ENCODE measurements at regions not wholly inside any gene's neighbourhood (a gene's known extent, or its start where the extent isn't known, plus 50 kb on each side); places are given as distances from the start of the nearest gene placed in this dataset.

DNA sequence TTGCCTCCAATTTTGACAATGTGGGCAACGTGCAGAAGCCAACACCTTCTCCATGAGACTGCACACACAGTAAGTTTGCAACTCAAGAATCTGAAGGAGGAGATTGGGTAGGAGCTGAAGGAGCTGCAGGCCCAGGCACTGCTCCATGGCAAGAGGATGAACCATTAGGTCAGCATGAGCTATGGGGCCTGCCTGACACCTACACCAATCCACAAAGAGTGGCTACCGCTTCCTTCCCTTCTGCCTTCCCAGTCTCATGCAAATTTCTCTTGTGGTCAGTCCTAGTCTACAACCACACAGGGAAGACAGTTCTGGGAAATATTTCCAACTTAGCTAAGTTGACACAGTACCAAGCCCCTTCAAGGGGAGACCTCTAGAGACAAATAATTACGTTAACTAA is 142.0 kb upstream of the ADO start:
- peaks cover 23% of the 10 kb centered on the region for H3K27me3 ChIP-seq (replicated peaks; ENCODE audit: insufficient read depth)
- H3K9me2 ChIP-seq (ENCODE audit: insufficient read depth): no peaks in the 10 kb centered on the region
- H3K4me2 ChIP-seq (ENCODE audit: unreplicated experiment): no peak overlapping the region
- no peaks in the 10 kb centered on the region for H3F3A ChIP-seq (ENCODE audit: insufficient read depth)
- no peaks in the 10 kb centered on the region for H4K20me1 ChIP-seq (ENCODE audit: insufficient read depth)
- TF ChIP-seq EZH2 (IDR thresholded peaks at IDR 0.05; ENCODE audit: insufficient read depth, poor library complexity, severe bottlenecking) (no peak), EZH2phosphoT487 (IDR thresholded peaks at IDR 0.05; ENCODE audit: insufficient read depth, low read depth) (no peak)
- H3K4me3 ChIP-seq: no peak overlapping the region
- in situ Hi-C loops (cut with MboI): no loop called here
- H3K36me3 ChIP-seq (ENCODE audit: low read depth): no peaks in the 10 kb centered on the region
- H3K27ac ChIP-seq: no peak overlapping the region
- H3K9me3 ChIP-seq (ENCODE audit: low read depth): no peaks in the 10 kb centered on the region
- H3K9ac ChIP-seq: no peak overlapping the region
- H2AFZ ChIP-seq: no peak overlapping the region
- WGBS, 2 experiments (ENCODE audit: low coverage in 1 of 2, low lambda C conversion rate in 2 of 2, missing lambda C conversion rate in 2 of 2): 77 to 81% methylated on average over 3 of the region's 3 CpGs
- H3K4me1 ChIP-seq (ENCODE audit: insufficient read depth): no peaks in the 10 kb centered on the region
- no peaks in the 10 kb centered on the region for H3K79me2 ChIP-seq (ENCODE audit: insufficient read depth)
- no peak for DNase-seq

DNA sequence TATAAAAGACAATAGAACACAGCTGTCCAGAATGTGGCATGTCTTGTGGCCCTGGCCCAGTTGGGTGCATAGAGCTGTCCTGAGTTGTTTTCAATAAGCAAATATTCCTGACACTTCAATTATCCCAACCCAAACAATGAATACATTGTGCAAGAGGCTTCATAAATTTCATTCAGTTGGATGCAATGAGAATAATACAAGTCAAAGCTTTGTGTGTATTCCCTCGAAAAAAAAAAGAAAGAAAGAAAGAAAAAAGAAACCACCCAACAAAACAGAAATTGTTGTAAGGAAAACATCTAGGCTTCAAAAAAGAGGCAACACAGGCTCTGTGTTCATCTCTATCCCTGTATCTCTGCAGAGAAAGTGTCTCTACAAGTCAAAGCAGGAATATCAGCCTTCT is 138.7 kb upstream of the ADO start:
- H3K27ac ChIP-seq: no peak overlapping the region
- H3K27me3 ChIP-seq (replicated peaks; ENCODE audit: insufficient read depth): peaks cover 22% of the 10 kb centered on the region
- no peaks in the 10 kb centered on the region for H3K9me3 ChIP-seq (ENCODE audit: low read depth)
- no peak overlapping the region for H3K4me2 ChIP-seq (ENCODE audit: unreplicated experiment)
- H3K9ac ChIP-seq: no peak overlapping the region
- in situ Hi-C loops (cut with MboI): no loop called here
- no peak for DNase-seq
- 50 to 64% methylated on average over 1 of the region's 1 CpG for WGBS, 2 experiments (ENCODE audit: low coverage in 1 of 2, low lambda C conversion rate in 2 of 2, missing lambda C conversion rate in 2 of 2)
- H3K79me2 ChIP-seq (ENCODE audit: insufficient read depth): no peaks in the 10 kb centered on the region
- no peaks in the 10 kb centered on the region for H3K36me3 ChIP-seq (ENCODE audit: low read depth)
- no peaks in the 10 kb centered on the region for H3F3A ChIP-seq (ENCODE audit: insufficient read depth)
- no peaks in the 10 kb centered on the region for H4K20me1 ChIP-seq (ENCODE audit: insufficient read depth)
- H2AFZ ChIP-seq: no peak overlapping the region
- H3K4me3 ChIP-seq: no peak overlapping the region
- TF ChIP-seq EZH2 (IDR thresholded peaks at IDR 0.05; ENCODE audit: insufficient read depth, poor library complexity, severe bottlenecking): no peak
- TF ChIP-seq EZH2phosphoT487 (IDR thresholded peaks at IDR 0.05; ENCODE audit: insufficient read depth, low read depth): no peak
- no peaks in the 10 kb centered on the region for H3K4me1 ChIP-seq (ENCODE audit: insufficient read depth)
- no peaks in the 10 kb centered on the region for H3K9me2 ChIP-seq (ENCODE audit: insufficient read depth)

DNA sequence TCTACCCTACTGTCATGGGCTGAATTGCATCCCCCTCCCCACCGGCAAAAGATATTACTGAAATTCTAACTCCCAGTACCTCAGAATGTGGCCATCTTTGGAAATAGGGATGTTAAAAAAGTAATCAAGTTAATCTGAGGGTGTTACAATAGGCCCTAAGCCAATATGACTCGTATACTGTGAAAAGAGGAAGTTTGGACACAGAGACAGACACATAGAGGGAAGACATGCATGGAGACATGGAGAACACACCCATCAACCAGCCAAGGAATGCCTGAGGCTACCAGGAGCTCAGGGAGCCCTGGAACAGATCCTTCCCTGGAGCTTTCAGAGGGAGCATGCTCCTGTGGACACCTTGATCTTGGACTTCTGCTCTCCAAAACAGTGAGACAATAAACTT is 138.2 kb upstream of the ADO start:
- Histone ChIP-seq H3K4me2 (ENCODE audit: unreplicated experiment) (no peak overlapping the region), H3F3A (ENCODE audit: insufficient read depth) (no peaks in the 10 kb centered on the region), H3K27me3 (replicated peaks; ENCODE audit: insufficient read depth) (peaks cover 17% of the 10 kb centered on the region), H3K79me2 (ENCODE audit: insufficient read depth) (no peaks in the 10 kb centered on the region), H2AFZ (no peak overlapping the region), H3K4me1 (ENCODE audit: insufficient read depth) (no peaks in the 10 kb centered on the region), H3K36me3 (ENCODE audit: low read depth) (no peaks in the 10 kb centered on the region), H3K9ac (no peak overlapping the region), H3K4me3 (no peak overlapping the region), H3K9me3 (ENCODE audit: low read depth) (no peaks in the 10 kb centered on the region), H4K20me1 (ENCODE audit: insufficient read depth) (no peaks in the 10 kb centered on the region), H3K27ac (no peak overlapping the region), H3K9me2 (ENCODE audit: insufficient read depth) (no peaks in the 10 kb centered on the region)
- in situ Hi-C loops (cut with MboI): no loop called here
- no peak for DNase-seq
- WGBS, 2 experiments (ENCODE audit: low coverage in 1 of 2, low lambda C conversion rate in 2 of 2, missing lambda C conversion rate in 2 of 2): 54 to 66% methylated on average over 2 of the region's 2 CpGs
- no peak for TF ChIP-seq EZH2phosphoT487 (IDR thresholded peaks at IDR 0.05; ENCODE audit: insufficient read depth, low read depth)
- no peak for TF ChIP-seq EZH2 (IDR thresholded peaks at IDR 0.05; ENCODE audit: insufficient read depth, poor library complexity, severe bottlenecking)

DNA sequence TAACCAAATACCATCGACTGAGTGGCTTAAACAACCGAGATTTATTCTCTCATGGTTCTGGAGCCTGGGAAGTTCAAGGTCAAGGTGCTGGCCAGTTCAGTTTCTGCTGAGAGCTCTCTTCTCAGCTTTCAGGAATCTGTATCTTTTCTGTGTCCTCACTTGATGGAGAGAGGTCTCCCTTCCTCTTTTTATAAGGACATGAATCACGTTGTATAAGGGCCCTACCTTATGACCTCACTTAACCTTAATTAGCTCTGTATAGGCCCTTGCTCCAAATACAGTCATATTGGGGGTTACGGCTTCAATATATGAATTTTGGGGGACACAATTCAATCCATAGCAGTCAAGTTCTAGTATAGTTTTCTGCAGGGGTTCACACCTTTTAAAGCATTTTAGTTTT is 135.2 kb upstream of the ADO start:
- no peaks in the 10 kb centered on the region for H3K9me2 ChIP-seq (ENCODE audit: insufficient read depth)
- no peak overlapping the region for H3K4me3 ChIP-seq
- 51 to 52% methylated on average over 4 of the region's 4 CpGs for WGBS, 2 experiments (ENCODE audit: low coverage in 1 of 2, low lambda C conversion rate in 2 of 2, missing lambda C conversion rate in 2 of 2)
- no peak for DNase-seq
- no peak overlapping the region for H3K4me2 ChIP-seq (ENCODE audit: unreplicated experiment)
- H3K36me3 ChIP-seq (ENCODE audit: low read depth): no peaks in the 10 kb centered on the region
- no peak overlapping the region for H3K27ac ChIP-seq
- H3K9me3 ChIP-seq (ENCODE audit: low read depth): no peaks in the 10 kb centered on the region
- no peaks in the 10 kb centered on the region for H3K4me1 ChIP-seq (ENCODE audit: insufficient read depth)
- TF ChIP-seq EZH2 (IDR thresholded peaks at IDR 0.05; ENCODE audit: insufficient read depth, poor library complexity, severe bottlenecking): no peak
- H3K9ac ChIP-seq: no peak overlapping the region
- in situ Hi-C loops (cut with MboI): no loop called here
- H3F3A ChIP-seq (ENCODE audit: insufficient read depth): no peaks in the 10 kb centered on the region
- H2AFZ ChIP-seq: no peak overlapping the region
- no peaks in the 10 kb centered on the region for H3K79me2 ChIP-seq (ENCODE audit: insufficient read depth)
- no peaks in the 10 kb centered on the region for H4K20me1 ChIP-seq (ENCODE audit: insufficient read depth)
- H3K27me3 ChIP-seq (replicated peaks; ENCODE audit: insufficient read depth): peaks cover 14% of the 10 kb centered on the region

DNA sequence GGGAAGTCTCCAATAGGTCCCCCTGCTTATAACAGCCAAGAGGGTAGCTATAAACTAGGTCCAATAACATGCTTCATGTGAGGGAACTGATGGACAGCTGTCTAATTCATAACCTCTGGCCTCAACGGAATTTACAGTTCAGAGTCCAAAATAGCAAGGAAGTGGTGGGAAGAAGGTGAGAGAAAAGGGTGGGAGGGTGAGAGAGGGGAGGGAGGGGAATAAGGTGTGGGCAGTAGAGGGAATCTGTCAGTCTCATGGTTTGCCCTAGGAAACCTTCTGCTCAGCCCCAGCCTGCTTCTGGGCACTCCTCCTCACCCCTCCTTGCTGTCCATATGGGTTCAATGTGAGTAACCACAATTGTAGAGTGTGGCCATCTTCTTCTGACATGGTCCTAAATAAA is 133.4 kb upstream of the ADO start:
- H3K9me2 ChIP-seq (ENCODE audit: insufficient read depth): no peaks in the 10 kb centered on the region
- DNase-seq: no peak
- no peak overlapping the region for H3K4me2 ChIP-seq (ENCODE audit: unreplicated experiment)
- no peaks in the 10 kb centered on the region for H3K79me2 ChIP-seq (ENCODE audit: insufficient read depth)
- H3K9ac ChIP-seq: no peak overlapping the region
- in situ Hi-C loops (cut with MboI): no loop called here
- H3K4me1 ChIP-seq (ENCODE audit: insufficient read depth): no peaks in the 10 kb centered on the region
- no peaks in the 10 kb centered on the region for H4K20me1 ChIP-seq (ENCODE audit: insufficient read depth)
- no peak overlapping the region for H3K4me3 ChIP-seq
- H3K36me3 ChIP-seq (ENCODE audit: low read depth): no peaks in the 10 kb centered on the region
- no peak overlapping the region for H3K27ac ChIP-seq
- WGBS, 2 experiments (ENCODE audit: low coverage in 1 of 2, low lambda C conversion rate in 2 of 2, missing lambda C conversion rate in 2 of 2): 29 to 35% methylated on average over 1 of the region's 1 CpG
- H3F3A ChIP-seq (ENCODE audit: insufficient read depth): no peaks in the 10 kb centered on the region
- H2AFZ ChIP-seq: no peak overlapping the region
- TF ChIP-seq EZH2phosphoT487 (IDR thresholded peaks at IDR 0.05; ENCODE audit: insufficient read depth, low read depth) (no peak), EZH2 (IDR thresholded peaks at IDR 0.05; ENCODE audit: insufficient read depth, poor library complexity, severe bottlenecking) (no peak)
- no peaks in the 10 kb centered on the region for H3K9me3 ChIP-seq (ENCODE audit: low read depth)
- peaks cover 5% of the 10 kb centered on the region; the same call in 1 of the 2 replicates for H3K27me3 ChIP-seq (replicated peaks; ENCODE audit: insufficient read depth)

Data from GM23248 (cell line).